ENCODE measurements at regions not wholly inside any gene's neighbourhood (a gene's known extent, or its start where the extent isn't known, plus 50 kb on each side); places are given as distances from the start of the nearest gene placed in this dataset.
A peak's percentile ranks its signal among the peaks of the same experiment; 100 is the strongest.

- no peak for DNase-seq
These were observed 105.2 kb downstream of the RBM43 start for GRCh38 chr2:151156431-151156830.

DNA sequence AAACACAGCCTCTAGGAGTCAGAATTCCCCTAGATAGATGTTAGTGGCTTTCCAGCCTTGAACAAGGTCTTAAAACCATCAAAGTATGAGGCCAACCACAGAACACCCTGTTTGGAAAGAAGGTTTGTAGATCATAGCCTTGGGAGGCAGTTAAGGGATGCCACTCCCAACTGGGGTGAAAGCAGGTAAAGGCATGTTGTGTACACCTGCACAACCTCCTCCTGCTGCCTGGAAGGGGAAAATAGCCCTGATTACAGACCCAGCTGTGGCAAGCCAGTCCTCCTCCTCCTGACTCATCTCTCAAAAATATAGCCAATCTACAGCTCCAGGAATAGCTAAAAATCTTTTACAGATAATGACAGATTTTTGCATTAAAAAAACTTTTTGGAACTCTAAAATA is 108.1 kb downstream of the RBM43 start:
- no peak for DNase-seq

DNA sequence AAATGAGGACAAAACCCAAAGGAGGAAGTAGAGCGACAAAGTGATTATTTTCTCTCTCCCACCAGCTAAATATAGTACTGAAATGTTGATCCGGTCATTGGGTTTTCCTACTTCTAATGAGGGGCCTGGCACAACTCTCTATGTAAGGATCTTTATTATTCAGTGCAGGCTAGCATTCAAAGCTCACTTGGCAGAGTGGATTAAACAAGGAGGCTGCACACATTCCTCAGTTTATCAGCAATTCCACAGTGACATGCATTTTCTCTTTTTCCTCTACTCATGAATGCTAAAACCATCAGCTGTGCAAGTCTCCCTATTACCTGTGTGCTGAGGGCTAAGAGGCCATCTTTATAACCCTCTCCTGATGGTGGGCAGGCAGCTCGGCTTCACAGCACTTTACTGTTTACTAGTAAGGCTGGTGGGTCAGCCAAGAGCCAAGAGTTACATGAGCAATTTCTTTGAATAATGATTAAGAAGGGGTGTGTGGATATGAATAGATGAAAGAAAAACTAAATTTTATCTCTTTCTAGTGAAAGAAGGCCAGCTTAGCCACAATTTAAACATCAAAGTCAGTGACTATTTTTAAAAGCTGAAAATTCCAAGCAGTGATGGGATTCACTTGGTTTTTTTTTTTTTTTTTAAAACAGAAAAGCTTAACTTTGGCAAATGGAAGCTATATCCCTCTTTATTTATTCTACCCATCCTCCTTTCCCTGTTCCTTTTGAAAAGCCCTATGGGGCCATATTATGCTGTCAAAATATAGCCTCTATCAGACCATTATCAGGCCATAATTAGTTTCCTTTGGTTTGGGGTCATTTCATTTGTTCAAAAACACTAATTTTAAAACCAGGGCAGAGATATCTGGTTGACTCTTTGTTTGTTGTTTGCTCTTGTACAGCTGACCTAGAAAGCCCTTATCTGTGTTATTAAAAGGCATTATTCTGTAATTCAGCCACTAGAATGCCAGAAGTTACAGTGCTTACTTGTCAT is 111.0 kb downstream of the RBM43 start:
- no peak for DNase-seq

- DNase-seq: no peak
These were observed 123.2 kb downstream of the RBM43 start for GRCh38 chr2:151138507-151138906.

- DNase-seq: no peak
These were observed 124.1 kb downstream of the RBM43 start for GRCh38 chr2:151137526-151137925.

GRCh38 chr2:151120011-151120410 is 141.7 kb downstream of the RBM43 start:
- no peak for DNase-seq

- DNase-seq: no peak
These were observed 142.3 kb downstream of the RBM43 start for GRCh38 chr2:151119374-151119773.

DNA sequence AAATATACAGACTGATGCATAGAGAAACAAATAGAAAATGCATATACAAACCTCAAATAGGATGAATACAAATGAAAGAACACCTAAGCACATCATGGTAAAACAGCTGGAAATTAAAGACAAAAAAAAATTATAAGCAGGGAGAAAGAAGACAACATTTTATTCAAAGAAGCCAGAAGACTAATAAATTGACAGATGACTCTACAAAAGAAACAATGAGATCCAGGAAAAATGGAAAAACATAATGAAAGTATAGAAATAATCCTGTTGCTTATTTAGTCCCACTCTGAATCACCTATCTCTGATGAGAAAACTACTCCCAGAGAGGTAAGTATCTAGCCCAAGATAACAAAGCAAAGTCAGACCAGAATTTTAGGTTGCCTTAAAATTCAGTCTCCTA is 143.4 kb downstream of the RBM43 start:
- no peak for DNase-seq

- no peak for DNase-seq
These were observed 146.8 kb downstream of the RBM43 start for GRCh38 chr2:151114874-151115273.

DNA sequence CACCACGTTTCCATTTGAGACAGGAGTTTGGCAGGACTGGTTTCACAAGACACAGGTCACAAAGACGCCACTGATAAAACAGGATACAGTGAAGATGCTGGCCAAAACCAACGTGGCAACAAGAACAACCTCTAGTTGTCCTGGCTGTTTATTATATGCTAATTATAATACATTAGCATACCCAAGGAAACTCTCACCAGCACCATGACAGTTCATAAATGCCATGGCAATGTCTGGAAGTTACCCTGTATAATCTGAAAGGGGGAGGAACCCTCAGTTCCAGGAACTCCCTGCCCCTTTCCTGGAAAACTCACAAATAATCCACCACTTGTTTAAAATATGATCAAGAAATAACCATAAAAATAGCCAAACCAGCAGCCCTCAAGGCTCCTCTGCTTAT is 148.3 kb downstream of the RBM43 start:
- no peak for DNase-seq

- no peak for DNase-seq
These were observed 149.9 kb downstream of the RBM43 start for GRCh38 chr2:151111599-151112278.

GRCh38 chr2:151106805-151107506 is 154.7 kb downstream of the RBM43 start:
- DNase-seq: no peak

- no peak for DNase-seq
These were observed 158.1 kb downstream of the RBM43 start for GRCh38 chr2:151103551-151103950.

GRCh38 chr2:151102226-151102625 is 159.4 kb downstream of the RBM43 start:
- DNase-seq: no peak

GRCh38 chr2:151098841-151099240 is 162.8 kb downstream of the RBM43 start:
- DNase-seq: no peak

DNA sequence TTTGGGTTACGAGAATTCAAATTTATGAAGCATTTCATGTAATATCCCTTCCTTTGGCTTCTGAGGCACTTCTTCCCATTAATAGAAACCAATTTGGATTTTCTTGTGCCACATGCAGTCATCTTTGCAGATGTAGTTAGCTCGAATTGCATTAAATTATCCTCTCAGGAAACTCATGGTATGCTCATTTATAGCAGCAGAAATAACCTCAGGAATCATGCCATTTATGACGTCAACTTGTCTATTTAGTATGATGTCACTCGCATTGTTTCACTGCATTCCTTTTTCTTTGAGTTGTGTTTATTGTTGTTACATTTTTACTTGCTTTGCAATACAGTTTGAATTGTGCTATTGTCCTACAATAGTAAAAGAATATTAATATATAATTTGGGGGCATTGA is 163.8 kb downstream of the RBM43 start:
- DNase-seq: no peak

DNA sequence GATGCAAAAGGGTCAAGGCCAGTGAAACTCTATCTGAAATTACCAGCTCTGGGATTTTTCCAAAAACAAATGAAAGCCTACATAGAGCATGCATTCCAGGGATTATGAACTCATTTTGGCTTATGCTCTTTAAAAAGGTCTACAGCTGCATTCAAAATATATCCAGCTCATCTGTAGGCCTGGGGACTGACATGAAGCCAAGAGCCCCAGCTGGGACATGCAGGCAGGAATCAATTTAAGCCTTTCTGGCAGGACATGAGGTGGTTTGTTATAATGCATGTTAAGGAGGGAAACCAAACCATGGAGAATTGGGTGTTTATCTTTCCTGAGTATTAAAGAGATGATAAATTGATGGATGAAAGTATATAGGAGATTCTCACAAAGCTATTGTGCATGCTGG is 164.5 kb downstream of the RBM43 start:
- DNase-seq: no peak

DNA sequence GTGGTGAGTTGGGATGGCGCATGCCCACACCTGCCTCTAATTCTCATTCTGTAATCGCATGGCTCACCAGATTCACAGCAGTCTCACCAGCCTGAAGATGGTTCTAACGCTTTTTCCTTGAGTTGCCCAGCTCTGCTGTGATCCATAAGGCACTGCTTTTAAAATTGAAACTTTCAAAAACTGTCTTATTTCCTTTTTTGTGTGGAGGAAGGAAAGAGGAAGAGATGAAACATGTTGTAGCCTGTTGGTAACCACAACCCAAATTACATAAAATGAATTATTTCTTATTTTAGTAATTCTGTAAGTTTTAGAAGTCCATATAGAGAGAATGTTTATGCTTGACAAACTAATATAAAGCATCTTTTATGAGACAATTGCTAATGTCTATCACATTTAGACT is 165.4 kb downstream of the RBM43 start:
- DNase-seq: no peak

- DNase-seq: no peak
These were observed 166.2 kb downstream of the RBM43 start for GRCh38 chr2:151095463-151095862.

GRCh38 chr2:151091583-151091982 is 170.1 kb downstream of the RBM43 start:
- DNase-seq: peak; percentile 11

DNA sequence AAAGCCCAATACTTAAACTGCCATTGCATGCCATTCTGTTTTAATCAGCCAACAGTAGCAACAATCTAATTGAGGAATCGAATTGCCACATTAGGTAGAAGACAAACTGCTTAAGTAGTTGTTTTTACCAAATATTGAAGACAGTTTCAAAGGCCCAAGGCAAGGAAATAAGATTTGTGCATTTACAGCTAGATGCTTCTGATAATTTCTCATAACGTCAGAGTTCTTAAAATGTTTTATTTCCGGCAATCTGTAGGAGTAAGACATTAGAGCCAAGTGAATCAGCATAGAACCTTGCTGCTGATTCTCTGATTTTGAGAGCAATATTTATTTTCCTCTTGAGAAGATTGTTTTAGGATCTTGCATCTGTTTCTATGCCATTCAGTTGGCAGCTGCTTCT is 174.3 kb downstream of the RBM43 start:
- DNase-seq: no peak

DNA sequence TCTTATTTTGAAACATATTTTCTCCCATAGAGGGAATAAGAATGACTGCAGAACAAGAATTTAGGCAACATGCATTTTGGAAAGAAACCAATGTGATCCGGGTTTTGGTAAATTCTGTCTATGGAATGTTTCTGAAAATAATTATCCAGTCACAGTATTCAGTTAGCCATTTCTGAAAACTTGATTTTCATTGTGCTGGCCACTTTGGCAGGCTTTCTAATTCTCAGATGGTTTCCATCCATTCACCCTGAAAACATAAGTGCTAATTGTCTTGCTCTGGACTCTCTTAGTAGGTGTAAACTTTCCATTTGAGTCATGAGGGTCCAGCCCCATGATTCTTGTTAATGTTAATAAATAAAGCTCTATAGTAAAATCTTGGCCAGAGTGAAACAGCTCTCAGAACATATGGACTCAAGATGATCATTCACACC is 176.5 kb downstream of the RBM43 start:
- no peak for DNase-seq
